ENCODE measurements at regions not wholly inside any gene's neighbourhood (a gene's known extent, or its start where the extent isn't known, plus 50 kb on each side); places are given as distances from the start of the nearest gene placed in this dataset.

GRCh38 chr2:217223222-217223930, 363.5 kb upstream of the TNP1 start (continued):
- no peak for TF ChIP-seq EZH2 (IDR thresholded peaks at IDR 0.05; ENCODE audit: borderline replicate concordance, control insufficient read depth, low read depth, low read length)
- TF ChIP-seq E2F8 (IDR thresholded peaks at IDR 0.05; ENCODE audit: low read depth, partially characterized antibody), result no peak
- TF ChIP-seq NRF1 (conservative IDR thresholded peaks at IDR 0.05; ENCODE audit: low read depth, low read length), result no peak
- TF ChIP-seq RELB (IDR thresholded peaks at IDR 0.05; ENCODE audit: low read depth), result peak; percentile 72; the same call in 1 of the 2 replicates
- peak; percentile 97 for TF ChIP-seq EED (IDR thresholded peaks at IDR 0.05; ENCODE audit: low read depth)
- TF ChIP-seq SP1 (IDR thresholded peaks at IDR 0.05; ENCODE audit: low read depth, low read length), result peak; percentile 66
- TF ChIP-seq SREBF2 (IDR thresholded peaks at IDR 0.05; ENCODE audit: low read length), result no peak
- TF ChIP-seq TCF3 (IDR thresholded peaks at IDR 0.05; ENCODE audit: borderline replicate concordance, insufficient read depth, low read depth, low read length), result no peak
- peak; percentile 81 for TF ChIP-seq CREB1 (IDR thresholded peaks at IDR 0.05; ENCODE audit: low read depth)
- peak; percentile 80; the same call in 1 of the 2 replicates for TF ChIP-seq BMI1 (IDR thresholded peaks at IDR 0.05; ENCODE audit: borderline replicate concordance)
- TF ChIP-seq SMARCA5 (IDR thresholded peaks at IDR 0.05), result 0 out of 2 replicates have a peak, but pooled peaks have one; percentile 26
- TF ChIP-seq IRF4 (IDR thresholded peaks at IDR 0.05; ENCODE audit: low read depth, low read length), result peak; percentile 94
- TF ChIP-seq CBX3 (IDR thresholded peaks at IDR 0.05; ENCODE audit: borderline replicate concordance, low read depth), result no peak
- TF ChIP-seq NBN (IDR thresholded peaks at IDR 0.05), result peak; percentile 64; the same call in 1 of the 2 replicates
- TF ChIP-seq MTA2 (IDR thresholded peaks at IDR 0.05; ENCODE audit: low read depth), result peak; percentile 93
- 0 out of 2 replicates have a peak, but pooled peaks have one; percentile 22 for TF ChIP-seq REST (IDR thresholded peaks at IDR 0.05; ENCODE audit: low read depth, low read length)
- TF ChIP-seq SKIL (IDR thresholded peaks at IDR 0.05; ENCODE audit: low read depth, poor library complexity, severe bottlenecking), result peak; percentile 86
- TF ChIP-seq CEBPB (IDR thresholded peaks at IDR 0.05; ENCODE audit: borderline replicate concordance in 1 of 2, low read depth in 2 of 2, low read length in 2 of 2), result peak in 1 of 2 experiments; percentile 95; a peak in 2 of 4 replicates
- peak; percentile 94 for TF ChIP-seq CREM (IDR thresholded peaks at IDR 0.05; ENCODE audit: low read depth)

All from GM12878 (cell line).